Smooth muscle cell (in vitro differentiated cells): ENCODE measurements at regions not wholly inside any gene's neighbourhood (a gene's known extent, or its start where the extent isn't known, plus 50 kb on each side); places are given as distances from the start of the nearest gene placed in this dataset.

Source experiments
- DNase-seq: peaks from one replicate; lab custom pipeline; 2025; ENCODE audit not compliant: unreplicated experiment; lab: John Stamatoyannopoulos, UW
- H2AFZ ChIP-seq: fragments of 200-600 bp; sonication (generic); 2 replicates; pipeline ENCODE4 v1.6.0; 2016; ENCODE audit warnings: antibody characterized with exemption, low read depth, mild to moderate bottlenecking
- H3F3A ChIP-seq: fragments of 200-600 bp; sonication (generic); 2 replicates; pipeline ENCODE4 v1.6.0; 2017; ENCODE audit warnings: antibody characterized with exemption, low read depth
- H3K27ac ChIP-seq: fragments of 200-600 bp; sonication (generic); 2 replicates; pipeline ENCODE4 v1.5.1; 2016; ENCODE audit warnings: low read depth, mild to moderate bottlenecking
- H3K27me3 ChIP-seq: fragments of 200-600 bp; sonication (generic); 2 replicates; pipeline ENCODE4 v1.6.1; 2016; ENCODE audit warnings: low read depth, mild to moderate bottlenecking
- H3K36me3 ChIP-seq: fragments of 200-600 bp; sonication (generic); 2 replicates; pipeline ENCODE4 v1.5.1; 2016; ENCODE audit warnings: low read depth
- H3K4me1 ChIP-seq: fragments of 200-600 bp; sonication (generic); 2 replicates; pipeline ENCODE4 v1.5.1; 2016; ENCODE audit warnings: low read depth
- H3K4me2 ChIP-seq: fragments of 200-600 bp; sonication (generic); 2 replicates; pipeline ENCODE4 v1.6.0; 2016; ENCODE audit warnings: mild to moderate bottlenecking
- H3K4me3 ChIP-seq: fragments of 200-600 bp; sonication (generic); 2 replicates; pipeline ENCODE4 v1.5.1; 2016; ENCODE audit warnings: mild to moderate bottlenecking
- H3K79me2 ChIP-seq: fragments of 200-600 bp; sonication (generic); 2 replicates; pipeline ENCODE4 v1.6.0; 2016; ENCODE audit warnings: low read depth, mild to moderate bottlenecking
- H3K9ac ChIP-seq: fragments of 200-600 bp; sonication (generic); 2 replicates; pipeline ENCODE4 v1.6.0; 2016; ENCODE audit warnings: low read depth
- H3K9me3 ChIP-seq: fragments of 200-600 bp; sonication (generic); replicated peaks from 2 replicates; pipeline ENCODE4 v1.5.1; 2016; ENCODE audit warnings: low read depth
- H4K20me1 ChIP-seq: fragments of 200-600 bp; sonication (generic); 2 replicates; pipeline ENCODE4 v1.6.0; 2016; ENCODE audit warnings: low read depth
- CTCF ChIP-seq: fragments of 200-600 bp; sonication (generic); IDR thresholded peaks from 2 replicates; pipeline ENCODE4 v1.5.1; 2017; ENCODE audit warnings: borderline replicate concordance, mild to moderate bottlenecking, antibody characterized with exemption; ENCODE audit not compliant: insufficient read depth, poor library complexity, severe bottlenecking
- WGBS: methylation state at CpG from one replicate; pipeline ENCODE4 v1.1.7; 2016; ENCODE audit warnings: low lambda C conversion rate; 5-methylcytosine and 5-hydroxymethylcytosine counted together

- no peaks in the 10 kb centered on the region for H3K36me3 ChIP-seq
- no peaks in the 10 kb centered on the region for H3K4me1 ChIP-seq
- H3K9ac ChIP-seq: no peak overlapping the region
- no peaks in the 10 kb centered on the region for H3K79me2 ChIP-seq
- no peaks in the 10 kb centered on the region for H4K20me1 ChIP-seq
- no peaks in the 10 kb centered on the region for H3K9me3 ChIP-seq
- 84% methylated on average over 1 of the region's 1 CpG for WGBS
- H3K27me3 ChIP-seq: no peaks in the 10 kb centered on the region
- H3F3A ChIP-seq: no peaks in the 10 kb centered on the region
- DNase-seq: no peak
- no peak overlapping the region for H3K27ac ChIP-seq
- no peak for TF ChIP-seq CTCF
- no peak overlapping the region for H3K4me3 ChIP-seq
- H3K4me2 ChIP-seq: no peak overlapping the region
- no peak overlapping the region for H2AFZ ChIP-seq
Observed at GRCh38 chr11:10373929-10374328, 69.1 kb downstream of the ADM start.

GRCh38 chr11:10374386-10374785 is 69.5 kb downstream of the ADM start:
- H3K27ac ChIP-seq: no peak overlapping the region
- H3K4me1 ChIP-seq: no peaks in the 10 kb centered on the region
- 78% methylated on average over 1 of the region's 1 CpG for WGBS
- no peaks in the 10 kb centered on the region for H3F3A ChIP-seq
- H4K20me1 ChIP-seq: no peaks in the 10 kb centered on the region
- H3K9me3 ChIP-seq: no peaks in the 10 kb centered on the region
- no peak overlapping the region for H3K4me3 ChIP-seq
- DNase-seq: no peak
- H3K79me2 ChIP-seq: no peaks in the 10 kb centered on the region
- no peaks in the 10 kb centered on the region for H3K36me3 ChIP-seq
- no peak overlapping the region for H2AFZ ChIP-seq
- no peak overlapping the region for H3K9ac ChIP-seq
- no peak overlapping the region for H3K4me2 ChIP-seq
- no peak for TF ChIP-seq CTCF
- H3K27me3 ChIP-seq: no peaks in the 10 kb centered on the region

GRCh38 chr11:10375280-10375971 is 70.6 kb downstream of the ADM start:
- TF ChIP-seq CTCF: no peak
- 67% methylated on average over 5 of the region's 5 CpGs for WGBS
- H3K4me2 ChIP-seq: no peak overlapping the region

GRCh38 chr11:10376061-10376460 is 71.2 kb downstream of the ADM start:
- Histone ChIP-seq H3F3A (no peaks in the 10 kb centered on the region), H3K4me2 (no peak overlapping the region), H3K4me1 (no peaks in the 10 kb centered on the region), H3K9ac (no peak overlapping the region), H3K27me3 (no peaks in the 10 kb centered on the region), H3K79me2 (no peaks in the 10 kb centered on the region), H3K27ac (no peak overlapping the region), H3K4me3 (no peak overlapping the region), H2AFZ (no peak overlapping the region), H3K9me3 (no peaks in the 10 kb centered on the region), H4K20me1 (no peaks in the 10 kb centered on the region), H3K36me3 (no peaks in the 10 kb centered on the region)
- DNase-seq: no peak
- TF ChIP-seq CTCF: no peak
- 56% methylated on average over 6 of the region's 6 CpGs for WGBS

More at GRCh38 chr11:10375280-10375971, 70.6 kb downstream of the ADM start:
- Histone ChIP-seq H2AFZ (no peak overlapping the region), H3F3A (no peaks in the 10 kb centered on the region), H4K20me1 (no peaks in the 10 kb centered on the region), H3K27ac (no peak overlapping the region), H3K9ac (no peak overlapping the region), H3K4me1 (no peaks in the 10 kb centered on the region), H3K79me2 (no peaks in the 10 kb centered on the region), H3K27me3 (no peaks in the 10 kb centered on the region), H3K36me3 (no peaks in the 10 kb centered on the region), H3K4me3 (no peak overlapping the region), H3K9me3 (no peaks in the 10 kb centered on the region)
- no peak for DNase-seq
